ENCODE measurements at regions not wholly inside any gene's neighbourhood (a gene's known extent, or its start where the extent isn't known, plus 50 kb on each side); places are given as distances from the start of the nearest gene placed in this dataset.

- TF ChIP-seq NR3C1 (IDR thresholded peaks at IDR 0.05) = no peak
- TF ChIP-seq CTCF (IDR thresholded peaks at IDR 0.05) = no peak
- TF ChIP-seq BHLHE40 (IDR thresholded peaks at IDR 0.05; ENCODE audit: low read depth, low read length) = no peak
- no peak for TF ChIP-seq ZSCAN20 (CRISPR knock-in tag; IDR thresholded peaks at IDR 0.05)
- no peak for TF ChIP-seq ELK1 (IDR thresholded peaks at IDR 0.05; ENCODE audit: low read depth, low read length)
- TF ChIP-seq MYC (IDR thresholded peaks at IDR 0.05; ENCODE audit: borderline replicate concordance, low read length) = no peak
- TF ChIP-seq CBX8 (IDR thresholded peaks at IDR 0.05) = no peak
- TF ChIP-seq ZNF302 (CRISPR knock-in tag; IDR thresholded peaks at IDR 0.05) = no peak
- no peak for TF ChIP-seq EP300 (IDR thresholded peaks at IDR 0.05)
- no peak for TF ChIP-seq KDM1A (IDR thresholded peaks at IDR 0.05; ENCODE audit: low read depth)
- TF ChIP-seq TP53 (CRISPR knock-in tag; IDR thresholded peaks at IDR 0.05) = no peak
- no peak for TF ChIP-seq HDAC2 (IDR thresholded peaks at IDR 0.05)
- no peak for TF ChIP-seq POLR2A (IDR thresholded peaks at IDR 0.05; ENCODE audit: low read length)
- no peak for TF ChIP-seq SMC3 (IDR thresholded peaks at IDR 0.05)
Observed at GRCh38 chr2:7673101-7673500, 755.9 kb downstream of the RNF144A start.
